COLO829 (cell line): ENCODE measurements at regions not wholly inside any gene's neighbourhood (a gene's known extent, or its start where the extent isn't known, plus 50 kb on each side); places are given as distances from the start of the nearest gene placed in this dataset.
"Not testable (repeated sequence)": the region's sequence is repeated elsewhere in the genome, so short reads cannot be mapped to it uniquely, and the experiment has no call there.

Source experiments
- DNase-seq: peaks from one replicate; pipeline ENCODE4 v3.0.0; 2012; ENCODE audit warnings: low spot score

DNA sequence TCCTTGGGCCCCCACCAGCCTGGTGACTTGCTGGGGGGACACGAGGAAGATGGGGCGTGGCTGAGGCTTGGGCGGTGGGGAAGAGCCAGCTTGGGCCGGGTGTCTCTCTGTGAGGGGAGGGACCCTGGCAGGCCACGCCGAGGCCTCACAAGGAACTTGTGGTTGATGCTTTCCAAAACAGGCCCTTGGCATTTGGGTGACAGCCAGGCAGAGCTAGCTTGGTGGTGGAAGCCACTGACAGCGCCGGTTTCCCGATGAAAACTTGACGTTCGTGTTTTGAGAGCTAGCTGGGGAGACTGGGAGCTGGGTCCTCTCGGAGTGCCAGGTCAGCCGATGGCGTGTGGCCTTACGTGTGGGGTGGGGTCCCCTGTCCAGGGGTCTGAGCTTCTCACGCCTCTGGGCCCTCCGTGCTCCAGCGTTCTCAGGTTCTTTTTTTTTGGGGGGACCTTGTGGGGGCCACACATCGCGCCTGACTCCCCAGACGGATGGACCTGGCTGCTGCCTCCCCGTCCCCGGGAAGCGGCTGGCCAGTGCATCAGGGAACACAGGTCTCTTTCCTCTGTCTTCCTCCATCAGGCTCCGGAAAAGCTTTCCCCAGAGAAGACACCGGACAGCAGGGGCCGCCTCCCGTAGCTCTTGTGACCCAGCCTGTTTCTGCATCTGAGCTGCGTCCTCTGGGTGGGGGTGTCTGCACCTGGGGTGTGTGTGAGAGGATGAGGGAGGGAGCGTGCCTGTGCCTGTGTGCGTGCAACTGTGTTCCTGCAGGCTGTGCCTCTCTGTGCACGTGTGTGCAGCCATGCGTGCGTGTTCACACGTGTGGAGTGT is 129.3 kb upstream of the LPCAT1 start:
- DNase-seq = no peak

DNA sequence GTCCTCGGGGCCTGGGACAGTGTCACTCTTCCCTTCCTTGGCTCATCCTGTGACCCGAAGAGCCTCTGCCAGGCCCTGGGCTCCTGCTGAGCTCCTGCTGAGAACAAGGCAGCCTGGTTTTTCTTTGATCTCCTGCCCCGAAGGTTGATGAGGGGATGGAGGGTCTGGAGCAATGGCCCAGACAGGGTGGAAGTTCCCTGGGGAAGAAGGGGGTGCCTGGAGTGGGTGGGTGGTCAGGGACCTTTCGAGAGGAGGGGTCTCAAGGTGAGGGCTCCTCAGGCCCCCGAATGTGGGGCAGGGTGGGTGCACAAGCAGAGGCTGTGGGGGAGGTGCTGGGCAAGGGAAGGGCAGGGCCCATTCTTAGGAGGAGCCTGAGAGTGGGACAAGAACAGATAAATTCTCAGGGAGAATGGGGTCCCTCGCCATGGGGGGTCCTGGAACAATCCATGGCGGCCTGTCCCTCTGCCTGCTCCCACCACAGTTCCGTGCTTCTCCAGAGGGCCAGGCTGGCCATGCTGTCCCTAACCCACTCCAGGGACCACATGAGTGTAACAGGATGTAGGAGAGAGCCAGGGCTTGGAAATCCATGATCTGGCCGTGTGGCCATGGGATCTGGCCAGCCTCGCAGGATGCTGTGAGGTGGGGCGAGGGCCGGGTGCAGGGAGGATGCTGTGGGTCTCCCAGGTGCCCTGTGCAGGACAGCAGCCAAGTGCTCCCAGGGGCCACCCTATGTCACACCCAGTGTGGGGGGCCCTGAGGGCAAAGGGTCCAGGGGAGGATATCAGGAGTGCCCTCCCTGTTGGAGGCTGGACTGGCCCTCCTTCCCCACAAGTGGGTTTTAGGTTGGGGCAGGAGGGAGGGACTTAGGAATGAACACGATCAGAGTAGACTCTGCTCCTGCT is 128.5 kb upstream of the LPCAT1 start:
- DNase-seq = no peak

- no peak for DNase-seq
These were observed 127.5 kb upstream of the LPCAT1 start for GRCh38 chr5:1651250-1651649.

DNA sequence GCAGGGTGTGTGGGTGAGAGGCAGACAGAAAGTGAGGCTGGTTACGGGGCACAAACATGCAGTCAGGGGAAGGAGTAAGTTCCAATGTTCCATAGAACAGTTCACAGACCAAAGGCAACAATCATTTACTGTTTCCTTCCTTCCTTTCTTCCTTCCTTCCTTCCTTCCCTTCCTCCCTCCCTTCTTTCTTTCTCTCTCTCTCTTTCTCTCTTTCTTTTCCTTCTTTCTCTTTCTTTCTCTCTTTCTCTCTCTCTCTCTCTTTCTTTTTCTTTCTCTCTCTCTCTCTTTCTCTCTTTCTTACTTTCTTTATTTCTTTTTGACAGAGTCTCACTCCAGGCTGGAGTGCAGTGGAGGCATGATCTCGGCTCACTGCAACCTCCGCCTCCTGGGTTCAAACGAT is 125.8 kb upstream of the LPCAT1 start:
- DNase-seq = no peak

DNA sequence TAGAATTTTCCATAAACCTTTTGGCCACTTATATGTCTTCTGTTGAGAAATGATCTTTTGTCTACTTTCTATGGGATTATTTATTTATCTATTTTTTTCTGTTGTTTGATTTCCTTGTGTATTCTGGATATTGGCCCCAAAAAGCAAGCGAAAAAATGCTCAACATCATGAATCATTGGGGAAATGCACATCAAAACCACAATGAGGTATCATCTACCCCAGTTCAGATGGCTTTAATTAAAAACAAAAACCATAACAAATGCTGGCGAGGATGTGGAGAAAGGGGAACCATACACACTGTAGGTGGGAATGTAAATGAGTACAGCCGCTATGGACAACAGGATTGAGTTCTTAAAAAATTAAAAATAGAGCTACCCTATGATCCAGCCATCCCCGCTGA is 125.0 kb upstream of the LPCAT1 start:
- no peak for DNase-seq

DNA sequence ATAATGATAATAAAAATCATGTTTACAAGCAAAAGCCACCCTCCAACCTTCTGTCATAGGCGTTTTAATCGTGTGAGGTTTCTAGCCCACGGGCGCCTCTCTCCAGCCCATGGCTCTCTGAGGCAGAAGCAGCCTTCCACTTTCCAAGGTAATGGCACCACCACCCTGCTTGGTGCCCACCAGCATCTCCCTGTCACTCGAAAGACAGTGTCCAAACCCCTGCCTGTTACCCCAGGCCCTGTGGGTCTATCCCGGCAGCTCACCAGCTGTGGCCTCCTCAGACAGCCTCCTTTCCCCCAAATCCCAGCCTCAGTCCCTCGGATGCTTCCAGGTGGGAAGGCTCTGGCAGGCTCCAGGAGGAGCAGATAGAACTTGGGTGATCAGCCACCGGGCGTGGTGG is 123.8 kb upstream of the LPCAT1 start:
- no peak for DNase-seq

GRCh38 chr5:1644810-1645571 is 121.2 kb upstream of the LPCAT1 start:
- DNase-seq = peak; percentile 60

- DNase-seq = not testable (repeated sequence)
These were observed 120.6 kb upstream of the LPCAT1 start for GRCh38 chr5:1644393-1644809.

DNA sequence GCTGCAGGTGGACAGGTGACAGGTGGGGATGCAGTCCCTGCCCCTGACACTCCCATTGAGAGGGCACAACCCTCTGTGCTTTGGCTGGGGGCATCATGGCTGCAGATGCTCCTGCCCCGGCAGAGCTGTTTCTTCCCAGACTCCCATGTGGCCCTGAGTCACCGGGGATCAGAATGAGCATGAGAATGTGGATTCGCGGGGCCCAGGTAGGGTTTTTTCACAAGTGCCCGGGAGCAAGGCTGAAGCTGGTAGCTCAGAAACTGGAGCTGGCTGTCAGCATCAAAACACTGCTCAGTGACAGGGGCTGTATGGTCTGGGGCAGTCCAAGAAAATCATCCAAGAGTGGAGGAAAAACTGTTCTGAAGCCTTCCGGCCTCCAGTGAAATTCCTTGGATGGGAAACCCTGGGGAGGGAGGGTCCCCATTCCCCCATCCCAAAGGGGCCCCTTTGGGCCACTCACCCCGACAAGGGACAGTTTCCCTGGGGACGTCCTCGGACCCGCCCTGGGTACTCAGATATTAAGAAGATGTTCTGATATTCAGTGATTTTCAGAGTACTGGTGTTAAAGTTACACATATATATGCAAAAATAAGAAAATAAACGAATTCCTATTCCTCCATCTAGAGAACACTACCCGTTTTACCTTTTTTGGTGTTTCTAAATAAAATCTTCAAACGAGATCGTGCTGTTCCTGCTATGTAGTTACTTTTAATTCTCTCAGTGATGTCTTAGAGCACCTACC is 120.1 kb upstream of the LPCAT1 start:
- no peak for DNase-seq

- no peak for DNase-seq
These were observed 118.9 kb upstream of the LPCAT1 start for GRCh38 chr5:1642621-1643061.

GRCh38 chr5:1642221-1642620 is 118.5 kb upstream of the LPCAT1 start:
- DNase-seq = no peak

DNA sequence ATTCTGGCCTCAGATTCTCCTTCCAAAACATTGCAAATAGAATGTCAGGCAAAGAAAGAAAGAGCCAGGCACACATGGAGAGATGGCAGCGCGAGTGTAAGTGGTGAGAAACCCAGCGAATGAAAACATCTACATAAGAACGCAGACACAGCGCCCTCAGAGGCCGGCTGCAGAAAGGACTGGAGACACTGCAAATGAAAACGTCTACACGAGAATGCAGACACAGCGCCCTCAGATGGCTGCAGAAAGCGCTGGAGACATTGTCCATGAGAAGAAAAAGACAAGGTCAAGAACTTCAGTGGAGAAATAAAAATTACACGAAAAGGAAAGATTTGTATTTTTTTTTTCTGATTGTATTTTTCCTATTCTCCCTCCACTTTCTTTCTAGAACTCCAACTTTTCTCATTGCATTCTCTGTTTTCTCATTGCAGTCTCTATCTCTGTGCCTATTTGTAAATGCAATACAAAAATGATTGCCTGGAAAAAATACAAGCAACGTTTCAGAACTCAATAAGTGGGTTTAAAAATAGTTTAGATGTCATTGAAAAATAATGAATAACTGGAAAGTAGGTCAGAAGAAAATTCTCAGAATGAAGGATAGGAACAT is 117.9 kb upstream of the LPCAT1 start:
- DNase-seq = peak; percentile 64

- no peak for DNase-seq
These were observed 117.3 kb upstream of the LPCAT1 start for GRCh38 chr5:1641041-1641440.

GRCh38 chr5:1640421-1640881 is 116.7 kb upstream of the LPCAT1 start:
- DNase-seq = no peak

DNA sequence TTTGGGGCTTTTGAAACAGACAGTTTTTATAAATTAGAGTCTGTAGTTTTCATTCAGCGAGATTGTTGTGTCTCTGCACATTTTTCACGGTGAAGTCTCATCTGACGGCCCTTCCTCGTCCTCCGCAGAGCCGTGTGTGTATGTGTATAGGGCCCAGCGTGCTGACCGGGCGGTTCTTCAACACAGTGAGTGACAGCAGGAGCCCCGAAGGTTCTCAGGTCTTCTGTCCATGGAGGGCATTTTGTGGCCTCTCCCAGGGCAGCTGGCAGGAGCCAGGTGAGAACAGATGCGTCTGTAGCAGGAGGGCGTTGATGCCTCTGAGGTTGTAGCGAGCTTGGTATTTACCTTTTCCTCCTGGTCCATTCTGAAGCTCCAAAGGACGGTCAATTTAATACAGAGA is 116.0 kb upstream of the LPCAT1 start:
- no peak for DNase-seq

GRCh38 chr5:1638658-1639400 is 115.1 kb upstream of the LPCAT1 start:
- DNase-seq = no peak

DNA sequence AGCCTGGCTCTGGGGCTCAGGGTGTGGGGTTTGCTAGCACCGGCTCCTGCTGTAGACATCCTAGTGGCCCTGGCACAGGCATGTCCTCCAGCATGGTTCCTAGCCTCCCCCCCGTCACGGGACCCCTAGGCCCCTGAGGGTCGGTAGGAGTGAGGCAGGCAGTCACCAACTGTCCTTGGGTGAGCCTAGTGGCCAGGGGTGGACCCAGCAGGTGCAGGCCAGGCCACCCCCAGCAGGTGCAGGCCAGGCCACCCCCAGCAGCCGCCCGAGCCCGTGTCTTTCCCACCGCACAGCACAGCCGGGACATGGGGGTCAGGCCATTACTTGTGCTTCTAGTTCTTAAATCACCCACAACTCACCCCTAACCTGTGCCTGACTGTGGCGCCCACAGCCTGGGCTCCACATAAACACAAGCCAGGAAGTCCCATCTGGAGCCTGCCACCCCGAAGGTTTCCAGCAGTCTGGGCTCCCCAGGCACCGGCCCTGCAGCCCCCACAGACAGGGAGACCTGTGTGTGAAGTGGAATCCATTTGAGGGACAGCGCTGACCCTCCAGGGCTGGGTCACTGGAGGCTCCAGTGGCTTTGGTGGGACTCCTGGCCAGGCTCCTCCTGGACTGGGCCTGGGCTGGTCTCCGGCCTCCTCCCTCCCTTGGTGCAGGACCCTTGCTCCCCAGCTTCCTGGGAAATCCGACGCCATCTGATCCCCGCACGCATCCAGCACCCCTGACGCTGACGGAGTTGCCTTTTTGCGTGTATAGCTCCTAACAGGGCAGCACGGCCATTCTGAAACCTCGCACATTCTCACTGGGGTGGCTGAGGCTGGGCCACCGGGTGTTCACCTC is 114.1 kb upstream of the LPCAT1 start:
- DNase-seq = no peak

DNA sequence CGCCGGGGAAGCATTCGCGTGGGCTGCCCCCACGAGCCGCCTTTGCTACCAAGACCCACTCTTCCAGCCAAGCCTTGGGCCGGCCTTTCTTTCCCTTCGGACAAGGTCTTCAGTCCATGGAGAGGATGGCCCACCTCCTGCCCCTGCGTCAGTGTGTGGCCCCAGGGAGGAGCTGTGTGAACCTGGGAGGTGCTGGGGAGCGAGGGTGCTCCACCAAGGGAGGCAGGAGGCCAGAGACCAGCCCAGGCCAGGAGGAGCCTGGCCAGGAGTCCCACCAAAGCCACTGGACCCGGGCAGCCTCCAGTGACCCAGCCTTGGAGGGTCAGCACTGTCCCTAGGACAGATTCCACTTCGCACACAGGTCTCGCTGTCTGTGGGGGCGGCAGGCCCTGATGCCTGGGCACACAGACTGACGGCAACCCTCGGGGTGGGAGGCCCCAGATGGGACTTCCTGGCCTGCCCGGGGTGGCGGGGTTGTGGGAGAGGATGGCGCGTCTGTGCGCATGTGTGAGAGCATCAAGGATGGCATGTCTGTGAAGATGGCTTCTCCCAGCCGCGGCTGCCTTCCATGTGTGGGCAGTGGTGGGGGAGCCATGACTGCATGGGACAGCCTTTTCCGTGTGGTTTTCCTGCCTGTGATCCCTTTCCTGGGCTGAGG is 113.3 kb upstream of the LPCAT1 start:
- no peak for DNase-seq
